ENCODE measurements at regions not wholly inside any gene's neighbourhood (a gene's known extent, or its start where the extent isn't known, plus 50 kb on each side); places are given as distances from the start of the nearest gene placed in this dataset.
A peak's percentile ranks its signal among the peaks of the same experiment; 100 is the strongest.
"Not testable (repeated sequence)": the region's sequence is repeated elsewhere in the genome, so short reads cannot be mapped to it uniquely, and the experiment has no call there.

GRCh38 chr13:46466074-46466473 lies 79.0 kb upstream of the RUBCNL start:
- DNase-seq (ENCODE audit: low read depth in 2 of 2) = not testable (repeated sequence)

- DNase-seq (ENCODE audit: low read depth in 2 of 2) = no peak
Observed at GRCh38 chr13:46463719-46464118, 76.7 kb upstream of the RUBCNL start.

- not testable (repeated sequence) for DNase-seq (ENCODE audit: low read depth in 2 of 2)
Observed at GRCh38 chr13:46460223-46460622, 73.2 kb upstream of the RUBCNL start.

- DNase-seq (ENCODE audit: low read depth in 2 of 2) = not testable (repeated sequence)
Observed at GRCh38 chr13:46457255-46457654, 70.2 kb upstream of the RUBCNL start.

- DNase-seq (ENCODE audit: low read depth in 2 of 2) = peak in 1 of 2 donors; percentile 18
Observed at GRCh38 chr13:46455924-46456323, 68.9 kb upstream of the RUBCNL start.

GRCh38 chr13:46451145-46451544 lies 64.1 kb upstream of the RUBCNL start:
- not testable (repeated sequence) for DNase-seq (ENCODE audit: low read depth in 2 of 2)

- not testable (repeated sequence) for DNase-seq (ENCODE audit: low read depth in 2 of 2)
Observed at GRCh38 chr13:46449949-46450348, 62.9 kb upstream of the RUBCNL start.

GRCh38 chr13:46448148-46448547 lies 61.1 kb upstream of the RUBCNL start:
- not testable (repeated sequence) for DNase-seq (ENCODE audit: low read depth in 2 of 2)

GRCh38 chr13:46437808-46438404 lies 50.9 kb upstream of the RUBCNL start:
- DNase-seq (ENCODE audit: low read depth in 2 of 2) = not testable (repeated sequence)

Data from dermis microvascular lymphatic vessel endothelial cell (primary cell).